Midbrain (tissue), 1 donor: ENCODE measurements at regions not wholly inside any gene's neighbourhood (a gene's known extent, or its start where the extent isn't known, plus 50 kb on each side); places are given as distances from the start of the nearest gene placed in this dataset.
A peak's percentile ranks its signal among the peaks of the same experiment; 100 is the strongest.

ENCODE experiments used
- DNase-seq: peaks from one replicate; lab custom pipeline; 2025; lab: John Stamatoyannopoulos, UW

DNA sequence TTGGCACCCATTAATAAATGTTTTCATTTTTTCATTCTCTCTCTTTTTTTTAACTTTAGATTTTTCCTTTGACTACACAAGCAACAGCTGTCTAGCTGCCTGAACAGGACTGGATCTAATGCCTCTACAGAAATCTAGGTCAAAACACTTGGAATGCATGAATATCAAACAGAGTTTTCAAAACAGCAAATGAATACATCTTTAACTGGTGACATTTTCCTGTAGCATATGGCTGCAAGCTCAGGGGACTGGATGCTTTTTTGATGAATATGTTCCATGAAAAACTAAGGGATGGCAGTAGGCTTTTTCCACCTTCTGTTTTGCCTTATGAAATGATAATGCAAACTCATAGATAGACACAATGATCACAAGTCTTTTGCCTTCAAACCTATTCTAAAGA lies 661.7 kb downstream of the MCTP2 start:
- DNase-seq, result peak; percentile 1

- DNase-seq, result no peak
Observed at GRCh38 chr15:94894056-94894455, 662.7 kb downstream of the MCTP2 start.

GRCh38 chr15:94909510-94909909 lies 678.1 kb downstream of the MCTP2 start:
- DNase-seq, result no peak

DNA sequence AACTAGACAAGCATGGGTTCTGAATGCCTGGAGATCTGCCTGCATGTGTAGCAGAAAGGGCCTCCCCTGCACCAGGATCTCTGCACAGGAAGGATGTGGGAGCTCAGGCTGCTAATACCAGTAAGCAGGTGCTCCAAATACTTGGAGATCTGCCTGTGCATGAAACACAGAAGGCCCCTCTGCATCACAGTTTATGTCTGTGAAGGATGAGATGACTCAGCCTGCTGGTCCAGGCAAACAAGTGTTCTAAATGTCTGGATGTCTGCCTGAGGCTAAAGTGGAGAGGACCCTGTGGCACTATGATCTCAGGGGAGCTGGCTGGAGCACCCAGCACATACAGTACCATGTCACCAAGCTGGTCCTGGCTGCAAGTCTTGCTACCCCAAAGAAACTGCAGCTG lies 678.8 kb downstream of the MCTP2 start:
- DNase-seq, result no peak

DNA sequence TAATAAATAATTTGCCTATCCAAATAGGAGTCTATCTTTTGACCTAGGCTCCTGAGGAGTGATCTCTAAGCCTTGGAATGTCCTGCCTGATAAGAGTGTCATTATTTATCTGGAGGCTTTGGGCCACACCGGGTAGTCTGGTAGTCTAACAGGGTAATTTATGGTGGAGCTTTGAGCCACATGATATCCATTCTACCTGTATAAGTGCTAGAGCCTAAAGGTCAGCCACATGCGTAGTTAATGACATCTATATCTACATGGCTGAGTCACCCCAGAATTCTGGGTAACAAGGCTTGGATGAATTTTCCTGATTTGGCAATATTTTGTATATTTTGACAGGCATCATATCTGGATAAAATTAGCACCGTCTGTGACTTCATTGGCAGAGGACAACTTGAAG lies 681.4 kb downstream of the MCTP2 start:
- no peak for DNase-seq

DNA sequence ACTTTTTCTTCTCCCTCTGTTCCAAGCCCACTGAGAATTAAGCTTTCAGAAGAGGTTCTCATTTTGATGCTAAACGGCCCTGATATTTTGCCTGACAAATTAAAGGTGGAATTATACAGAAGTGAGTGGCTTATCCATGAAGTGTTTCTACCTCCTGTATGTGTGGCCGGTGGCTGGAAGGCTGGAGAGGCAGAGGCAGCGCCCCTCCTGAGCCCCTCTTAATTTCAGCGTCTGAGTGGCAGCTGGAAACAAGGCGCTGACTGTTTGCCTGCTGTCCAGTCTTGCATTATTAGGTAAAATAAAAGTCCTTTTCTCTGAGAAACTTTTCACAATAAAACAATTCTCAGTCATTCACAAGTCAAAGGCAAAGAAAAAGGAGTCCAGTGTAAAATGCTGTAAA lies 685.7 kb downstream of the MCTP2 start:
- no peak for DNase-seq

- no peak for DNase-seq
Observed at GRCh38 chr15:94921936-94922335, 690.6 kb downstream of the MCTP2 start.

GRCh38 chr15:94924057-94924456 lies 692.7 kb downstream of the MCTP2 start:
- no peak for DNase-seq

DNA sequence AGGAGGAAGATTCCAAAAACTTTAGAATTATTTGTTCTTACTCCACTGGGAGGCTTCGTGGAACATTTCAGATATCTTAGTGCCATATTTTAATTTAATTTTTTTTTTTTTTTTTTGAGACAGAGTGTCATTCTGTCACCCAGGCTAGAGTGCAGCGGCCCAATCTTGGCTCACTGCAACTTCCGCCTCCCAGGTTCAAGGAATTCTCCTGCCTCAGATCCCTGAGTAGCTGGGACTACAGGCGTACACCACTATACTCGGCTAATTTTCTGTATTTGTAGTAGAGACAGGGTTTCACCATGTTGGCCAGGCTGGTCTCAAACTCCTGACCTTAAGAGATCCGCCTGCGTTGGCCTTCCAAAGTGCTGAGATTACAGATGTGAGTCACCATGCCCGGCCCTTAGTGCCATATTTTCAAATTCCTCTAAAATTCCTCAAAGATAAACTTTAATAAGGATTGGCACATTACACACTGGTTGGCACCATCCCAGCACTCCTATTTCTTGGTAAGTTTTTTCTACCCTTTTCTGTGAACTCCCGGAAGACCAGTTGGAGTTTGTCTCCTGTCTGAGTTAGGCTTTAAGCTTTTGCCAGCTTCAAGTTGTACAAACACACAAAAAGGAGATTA lies 693.7 kb downstream of the MCTP2 start:
- DNase-seq, result no peak

- DNase-seq, result no peak
Observed at GRCh38 chr15:94925680-94926079, 694.3 kb downstream of the MCTP2 start.

- DNase-seq, result no peak
Observed at GRCh38 chr15:94927003-94927402, 695.6 kb downstream of the MCTP2 start.

GRCh38 chr15:94929282-94929681 lies 697.9 kb downstream of the MCTP2 start:
- DNase-seq, result no peak

GRCh38 chr15:94930441-94930840 lies 699.1 kb downstream of the MCTP2 start:
- no peak for DNase-seq

- no peak for DNase-seq
Observed at GRCh38 chr15:94930960-94931359, 699.6 kb downstream of the MCTP2 start.

DNA sequence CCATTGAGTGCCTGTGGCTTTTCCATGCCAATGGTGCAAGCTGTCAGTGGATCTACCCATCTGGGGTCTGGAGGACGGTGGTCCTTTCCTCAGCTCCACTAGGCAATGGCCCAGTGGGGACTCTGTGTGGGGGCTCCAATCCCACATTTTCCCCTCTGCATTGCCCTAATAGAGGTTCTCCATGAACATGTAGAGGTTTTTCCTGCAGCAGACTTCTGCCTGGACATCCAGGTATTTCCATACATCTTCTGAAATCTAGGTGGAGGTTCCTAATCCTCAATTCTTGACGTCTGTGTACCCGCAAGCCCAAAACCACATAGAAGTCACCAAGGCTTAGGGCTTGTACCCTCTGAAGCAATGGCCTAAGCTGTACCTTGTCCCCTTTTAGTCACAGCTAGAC lies 703.1 kb downstream of the MCTP2 start:
- no peak for DNase-seq

- no peak for DNase-seq
Observed at GRCh38 chr15:94937242-94937641, 705.9 kb downstream of the MCTP2 start.

GRCh38 chr15:94943888-94944287 lies 712.5 kb downstream of the MCTP2 start:
- DNase-seq, result no peak

DNA sequence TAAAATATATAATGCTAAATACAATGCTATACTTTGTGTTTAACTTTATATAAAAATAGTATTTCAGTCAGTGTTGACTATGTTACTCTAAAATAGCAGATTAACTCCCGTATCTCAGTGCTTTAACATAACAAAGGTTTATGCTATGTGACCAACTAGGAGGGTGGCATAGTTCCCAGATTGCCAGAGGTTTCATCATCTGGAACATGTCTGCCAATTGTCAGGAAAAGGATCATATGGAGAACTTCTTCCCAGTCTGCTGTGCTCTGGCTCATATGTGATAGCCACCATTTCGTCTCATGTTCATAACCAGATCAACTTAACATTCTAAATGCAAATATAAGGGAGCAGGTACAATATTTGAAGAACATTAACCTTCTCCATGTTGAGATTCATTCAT lies 720.2 kb downstream of the MCTP2 start:
- DNase-seq, result no peak

- DNase-seq, result no peak
Observed at GRCh38 chr15:94963953-94964352, 732.6 kb downstream of the MCTP2 start.

DNA sequence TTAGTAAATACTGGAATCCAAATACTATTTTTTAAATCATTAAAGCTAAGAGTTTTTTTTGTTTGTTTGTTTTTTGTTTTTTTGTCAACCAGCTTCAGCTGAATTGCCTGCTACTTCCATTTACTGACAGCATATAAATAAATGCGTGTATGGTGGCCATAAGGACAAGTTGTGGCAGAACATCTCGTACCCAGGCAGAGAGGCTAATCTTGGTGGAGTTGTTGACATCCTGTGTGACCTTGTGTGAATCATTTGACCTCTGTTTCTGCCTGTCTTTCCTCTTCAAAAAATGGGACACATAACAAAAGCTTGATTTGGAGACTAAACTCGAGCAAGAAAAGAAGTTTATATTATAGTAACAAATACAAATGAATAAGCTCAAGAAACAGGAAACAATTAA lies 734.2 kb downstream of the MCTP2 start:
- no peak for DNase-seq

DNA sequence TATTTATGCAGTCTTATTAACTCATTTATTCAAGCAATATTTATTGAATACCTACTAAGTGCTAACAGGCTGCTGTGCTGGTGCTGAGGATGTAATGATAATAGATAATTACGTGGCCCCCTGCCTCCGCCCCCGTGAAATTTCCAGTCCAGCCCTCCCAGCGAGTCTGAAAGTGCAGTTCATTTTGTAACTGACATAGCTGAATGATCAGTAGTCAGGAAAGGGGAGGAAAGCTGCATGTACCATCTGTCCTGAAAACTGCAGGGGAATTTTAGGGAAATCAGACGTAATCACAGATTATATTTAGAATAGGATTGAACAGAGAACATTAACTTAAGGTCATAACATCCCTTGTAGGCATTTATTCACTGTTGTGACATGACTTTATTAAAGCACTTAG lies 736.8 kb downstream of the MCTP2 start:
- DNase-seq, result no peak

DNA sequence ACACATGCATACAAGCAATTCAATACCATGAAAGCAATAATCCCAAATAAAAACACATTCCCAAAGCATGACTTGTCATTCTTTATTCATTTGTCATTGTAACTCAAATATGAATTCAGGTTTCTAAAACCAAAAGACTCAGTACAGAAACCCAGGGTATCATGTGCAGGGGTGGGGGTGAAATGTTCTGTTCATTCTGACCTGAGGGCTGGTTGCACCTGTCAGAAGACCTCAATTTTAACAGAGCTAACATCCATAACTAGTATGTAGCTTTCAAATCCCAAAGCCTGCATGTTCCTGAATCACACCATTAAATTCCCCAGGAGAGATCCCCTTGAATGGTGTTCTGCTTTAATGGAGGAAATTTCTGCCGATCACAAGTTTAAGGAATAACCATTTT lies 738.7 kb downstream of the MCTP2 start:
- DNase-seq, result no peak

DNA sequence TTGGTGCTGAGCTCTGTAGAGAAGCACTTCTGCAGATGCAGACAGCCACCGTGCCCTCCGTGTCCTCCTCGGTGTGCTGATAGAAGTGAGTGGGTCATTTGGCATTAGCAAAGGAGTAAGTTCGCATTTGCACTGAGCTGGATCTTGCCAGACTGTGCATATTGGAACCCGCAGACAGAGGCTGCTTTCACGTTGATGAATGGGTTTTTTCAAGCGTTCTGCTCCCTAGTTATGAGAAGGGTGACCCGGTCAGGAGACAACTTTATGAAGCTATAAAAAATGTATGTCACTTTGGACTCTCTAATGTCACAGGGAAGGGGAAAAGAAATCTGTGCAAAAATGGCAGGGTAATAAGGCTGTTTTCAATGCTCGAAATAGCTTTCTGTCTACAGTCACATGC lies 739.4 kb downstream of the MCTP2 start:
- no peak for DNase-seq

DNA sequence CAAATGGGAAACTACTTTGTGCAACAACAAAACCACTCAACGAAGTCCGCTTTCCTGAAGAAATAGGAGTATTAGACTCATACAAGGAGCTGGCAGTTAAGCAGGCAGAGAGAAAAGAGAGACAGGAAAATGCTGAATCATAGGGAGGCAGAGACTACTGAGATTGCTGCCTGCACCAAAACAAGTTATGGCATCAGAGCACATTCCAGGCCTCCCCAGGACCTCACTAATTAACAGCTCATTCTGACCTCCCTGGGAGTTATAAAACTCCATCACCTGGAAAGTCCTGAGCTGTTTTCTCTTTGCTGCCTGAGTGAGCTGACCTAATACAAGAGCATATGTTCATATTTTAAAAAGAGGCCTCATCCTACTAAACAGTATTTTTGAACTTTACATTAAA lies 741.0 kb downstream of the MCTP2 start:
- no peak for DNase-seq

- DNase-seq, result no peak
Observed at GRCh38 chr15:94987085-94987484, 755.7 kb downstream of the MCTP2 start.
